ENCODE measurements at regions not wholly inside any gene's neighbourhood (a gene's known extent, or its start where the extent isn't known, plus 50 kb on each side); places are given as distances from the start of the nearest gene placed in this dataset.

GRCh38 chr3:102142379-102143060 lies 292.3 kb upstream of the ZPLD1 start:
- no peaks in the 10 kb centered on the region for H3K79me2 ChIP-seq (ENCODE audit: insufficient read depth, low read length)
- FAIRE-seq (no peak), DNase-seq (ENCODE audit: low spot score) (no peak), ATAC-seq (no peak)
- intact Hi-C loops (cut with micrococcal nuclease; ENCODE audit: unreplicated experiment), result no loop called here
- H3K27me3 ChIP-seq (ENCODE audit: control insufficient read depth in 1 of 2, insufficient read depth in 2 of 2, low read length in 2 of 2), result no peaks in the 10 kb centered on the region
- 0% methylated on average over 2 of the region's 2 CpGs for WGBS (ENCODE audit: low lambda C conversion rate)
- H4K20me1 ChIP-seq (ENCODE audit: insufficient read depth, low read length), result no peaks in the 10 kb centered on the region
- H3K9me3 ChIP-seq (ENCODE audit: low read length), result no peaks in the 10 kb centered on the region
- in situ Hi-C loops (cut with HindIII; ENCODE audit: extremely low pct_ligation_motif_present, low pct_unique_long_range_greater_than_20kb), result no loop called here
- H3K4me2 ChIP-seq (ENCODE audit: low read depth, low read length), result no peak overlapping the region
- POLR2A ChIA-PET, result no interaction called here
- H3K4me1 ChIP-seq (ENCODE audit: insufficient read depth, low read length), result no peaks in the 10 kb centered on the region
- TF ChIP-seq ZFP41 (CRISPR knock-in tag; IDR thresholded peaks at IDR 0.05; ENCODE audit: borderline replicate concordance) (no peak), PRPF4 (IDR thresholded peaks at IDR 0.05; ENCODE audit: low read depth, low read length, poor library complexity, severe bottlenecking) (no peak), PATZ1 (CRISPR knock-in tag; IDR thresholded peaks at IDR 0.05) (no peak), TCF12 (IDR thresholded peaks at IDR 0.05) (no peak), TCF12 (CRISPR knock-in tag; IDR thresholded peaks at IDR 0.05) (no peak), HHEX (CRISPR knock-in tag; IDR thresholded peaks at IDR 0.05) (no peak)
- BruUV-seq (replicated peaks), result no TSS peak
- H3K9ac ChIP-seq (ENCODE audit: insufficient read depth, low read depth, low read length), result no peak overlapping the region
- CTCF ChIA-PET (ENCODE audit: low intra/inter-chr PET ratio, low total read pairs), result no interaction called here
- no peak overlapping the region for H2AFZ ChIP-seq (ENCODE audit: low read length)
- H3K4me3 ChIP-seq (replicated peaks in 1 of 3; ENCODE audit: insufficient read depth in 1 of 3, low read depth in 2 of 3, low read length in 3 of 3), result no peak overlapping the region
- no peak overlapping the region for H3K27ac ChIP-seq (ENCODE audit: extremely low read length, insufficient read depth, low read length)
- H3K36me3 ChIP-seq (replicated peaks in 1 of 2; ENCODE audit: control insufficient read depth in 1 of 2, insufficient read depth in 2 of 2, low read length in 2 of 2), result no peaks in the 10 kb centered on the region

GRCh38 chr3:102143536-102143935 lies 291.3 kb upstream of the ZPLD1 start:
- no peak overlapping the region for H3K9ac ChIP-seq (ENCODE audit: insufficient read depth, low read depth, low read length)
- no peaks in the 10 kb centered on the region for H3K9me3 ChIP-seq (ENCODE audit: low read length)
- no peak for FAIRE-seq
- TF ChIP-seq MLX (CRISPR knock-in tag; IDR thresholded peaks at IDR 0.05), result no peak
- no peak for TF ChIP-seq ZNF775 (CRISPR knock-in tag; IDR thresholded peaks at IDR 0.05; ENCODE audit: borderline replicate concordance)
- no peak for TF ChIP-seq ZNF781 (CRISPR knock-in tag; IDR thresholded peaks at IDR 0.05; ENCODE audit: borderline replicate concordance, not compliant biosample characterization)
- TF ChIP-seq MTERF4 (CRISPR knock-in tag; IDR thresholded peaks at IDR 0.05), result no peak
- TF ChIP-seq ZNF776 (CRISPR knock-in tag; IDR thresholded peaks at IDR 0.05), result no peak
- TF ChIP-seq TARDBP (CRISPR knock-in tag; IDR thresholded peaks at IDR 0.05), result no peak
- no peak for TF ChIP-seq LBX2 (CRISPR knock-in tag; IDR thresholded peaks at IDR 0.05; ENCODE audit: borderline replicate concordance)
- TF ChIP-seq ZKSCAN5 (CRISPR knock-in tag; IDR thresholded peaks at IDR 0.05), result no peak
- no peak for TF ChIP-seq HNRNPL (IDR thresholded peaks at IDR 0.05; ENCODE audit: low read depth, low read length)
- no peak for TF ChIP-seq NFE2 (CRISPR knock-in tag; IDR thresholded peaks at IDR 0.05)

More at GRCh38 chr3:102143536-102143935, 291.3 kb upstream of the ZPLD1 start:
- DNase-seq (ENCODE audit: low spot score) (no peak), ATAC-seq (no peak)
- ChIA-PET POLR2A (no interaction called here), CTCF (ENCODE audit: low intra/inter-chr PET ratio, low total read pairs) (no interaction called here)
- Histone ChIP-seq H3K4me1 (ENCODE audit: insufficient read depth, low read length) (no peaks in the 10 kb centered on the region), H3K79me2 (ENCODE audit: insufficient read depth, low read length) (no peaks in the 10 kb centered on the region), H3K36me3 (replicated peaks in 1 of 2; ENCODE audit: control insufficient read depth in 1 of 2, insufficient read depth in 2 of 2, low read length in 2 of 2) (no peaks in the 10 kb centered on the region), H3K27me3 (ENCODE audit: control insufficient read depth in 1 of 2, insufficient read depth in 2 of 2, low read length in 2 of 2) (no peaks in the 10 kb centered on the region), H3K27ac (ENCODE audit: extremely low read length, insufficient read depth, low read length) (no peak overlapping the region), H3K4me3 (replicated peaks in 1 of 3; ENCODE audit: insufficient read depth in 1 of 3, low read depth in 2 of 3, low read length in 3 of 3) (no peak overlapping the region), H2AFZ (ENCODE audit: low read length) (no peak overlapping the region), H4K20me1 (ENCODE audit: insufficient read depth, low read length) (no peaks in the 10 kb centered on the region), H3K4me2 (ENCODE audit: low read depth, low read length) (no peak overlapping the region)
- in situ Hi-C loops (cut with HindIII; ENCODE audit: extremely low pct_ligation_motif_present, low pct_unique_long_range_greater_than_20kb) (no loop called here), intact Hi-C loops (cut with micrococcal nuclease; ENCODE audit: unreplicated experiment) (no loop called here)
- WGBS (ENCODE audit: low lambda C conversion rate), result 0% methylated on average over 1 of the region's 1 CpG
- BruUV-seq (replicated peaks), result no TSS peak
